ENCODE measurements at regions not wholly inside any gene's neighbourhood (a gene's known extent, or its start where the extent isn't known, plus 50 kb on each side); places are given as distances from the start of the nearest gene placed in this dataset.
"Not testable (repeated sequence)": the region's sequence is repeated elsewhere in the genome, so short reads cannot be mapped to it uniquely, and the experiment has no call there.

DNA sequence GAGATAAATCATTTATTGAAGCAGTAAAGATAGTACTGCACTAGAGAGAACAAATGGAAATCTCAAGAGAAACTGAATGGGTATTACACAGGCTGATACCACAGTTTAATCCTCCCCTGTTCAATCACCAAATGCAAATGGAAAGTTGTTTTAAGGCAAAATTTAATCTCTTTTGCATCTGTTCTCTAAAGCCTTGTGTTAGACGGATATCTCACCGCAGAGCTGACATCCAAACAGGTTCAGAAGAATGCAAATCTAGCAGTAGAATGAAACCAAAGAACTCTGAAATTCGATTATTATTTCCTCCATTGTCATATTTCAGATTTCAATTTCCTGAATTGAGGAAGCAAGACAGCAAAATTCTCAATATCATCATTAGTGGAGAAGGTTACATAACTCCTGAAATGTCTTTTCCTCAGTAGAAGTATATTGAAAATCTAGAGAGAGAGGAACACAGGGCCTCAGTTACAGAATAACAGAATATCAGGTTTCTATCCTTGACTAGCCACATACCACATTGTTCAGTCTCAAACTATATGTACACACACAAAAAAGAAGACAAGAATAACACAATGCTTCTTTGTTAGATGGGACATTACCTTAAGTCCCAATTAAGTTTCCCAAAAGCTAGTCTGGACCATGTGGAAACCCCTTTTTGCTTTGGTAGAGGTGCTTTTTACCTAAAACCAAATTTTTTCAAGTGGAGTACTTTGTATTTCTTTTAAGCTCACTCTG, 94.1 kb upstream of the BANK1 start:
- no peak overlapping the region for H3K4me2 ChIP-seq
- no peaks in the 10 kb centered on the region for H3K36me3 ChIP-seq (replicated peaks; ENCODE audit: insufficient read depth, low read depth)
- H3K4me1 ChIP-seq (ENCODE audit: insufficient read depth): no peaks in the 10 kb centered on the region
- no peaks in the 10 kb centered on the region for H3K79me2 ChIP-seq
- TF ChIP-seq, protein P1, sequence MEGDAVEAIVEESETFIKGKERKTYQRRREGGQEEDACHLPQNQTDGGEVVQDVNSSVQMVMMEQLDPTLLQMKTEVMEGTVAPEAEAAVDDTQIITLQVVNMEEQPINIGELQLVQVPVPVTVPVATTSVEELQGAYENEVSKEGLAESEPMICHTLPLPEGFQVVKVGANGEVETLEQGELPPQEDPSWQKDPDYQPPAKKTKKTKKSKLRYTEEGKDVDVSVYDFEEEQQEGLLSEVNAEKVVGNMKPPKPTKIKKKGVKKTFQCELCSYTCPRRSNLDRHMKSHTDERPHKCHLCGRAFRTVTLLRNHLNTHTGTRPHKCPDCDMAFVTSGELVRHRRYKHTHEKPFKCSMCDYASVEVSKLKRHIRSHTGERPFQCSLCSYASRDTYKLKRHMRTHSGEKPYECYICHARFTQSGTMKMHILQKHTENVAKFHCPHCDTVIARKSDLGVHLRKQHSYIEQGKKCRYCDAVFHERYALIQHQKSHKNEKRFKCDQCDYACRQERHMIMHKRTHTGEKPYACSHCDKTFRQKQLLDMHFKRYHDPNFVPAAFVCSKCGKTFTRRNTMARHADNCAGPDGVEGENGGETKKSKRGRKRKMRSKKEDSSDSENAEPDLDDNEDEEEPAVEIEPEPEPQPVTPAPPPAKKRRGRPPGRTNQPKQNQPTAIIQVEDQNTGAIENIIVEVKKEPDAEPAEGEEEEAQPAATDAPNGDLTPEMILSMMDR (IDR thresholded peaks at IDR 0.05; ENCODE audit: poor library complexity): no peak
- TF ChIP-seq EZH2 (IDR thresholded peaks at IDR 0.05; ENCODE audit: borderline replicate concordance): no peak
- TF ChIP-seq EZH2phosphoT487 (IDR thresholded peaks at IDR 0.05; ENCODE audit: low read depth, severe bottlenecking, unreplicated experiment): no peak
- no peak overlapping the region for H3K27ac ChIP-seq
- WGBS (ENCODE audit: low lambda C conversion rate, missing lambda C conversion rate): 87% methylated on average over 3 of the region's 3 CpGs
- H2AFZ ChIP-seq: no peak overlapping the region
- no peak for DNase-seq (ENCODE audit: low spot score)
- no peaks in the 10 kb centered on the region for H3K9me2 ChIP-seq (replicated peaks; ENCODE audit: insufficient read depth)
- no peaks in the 10 kb centered on the region for H3K9me3 ChIP-seq (ENCODE audit: low read depth)
- no peaks in the 10 kb centered on the region for H4K20me1 ChIP-seq (ENCODE audit: insufficient read depth, poor library complexity, severe bottlenecking)
- no peak overlapping the region for H3K4me3 ChIP-seq
- no peaks in the 10 kb centered on the region for H3K27me3 ChIP-seq

DNA sequence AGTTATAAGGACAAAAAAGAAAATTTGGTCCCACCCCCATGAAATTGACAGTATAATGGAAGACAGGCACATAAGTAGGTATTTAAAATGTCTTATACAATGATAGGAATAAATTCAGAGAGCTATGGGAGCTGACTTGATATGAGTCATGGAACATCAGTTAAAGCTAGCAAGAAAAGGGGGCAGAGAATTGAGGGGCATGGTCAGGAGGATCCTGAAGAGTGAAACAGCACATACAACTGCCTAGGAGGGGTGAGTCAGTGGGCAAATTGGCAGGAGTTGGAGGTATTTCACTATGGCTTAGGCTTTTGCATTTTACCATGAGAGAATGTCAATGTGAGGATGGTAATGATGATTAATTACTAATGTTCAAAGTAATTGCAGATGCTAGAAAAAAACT, 95.4 kb upstream of the BANK1 start:
- Histone ChIP-seq H3K36me3 (replicated peaks; ENCODE audit: insufficient read depth, low read depth) (no peaks in the 10 kb centered on the region), H3K4me3 (no peak overlapping the region), H3K27ac (no peak overlapping the region), H3K9me3 (ENCODE audit: low read depth) (no peaks in the 10 kb centered on the region), H2AFZ (no peak overlapping the region), H3K79me2 (no peaks in the 10 kb centered on the region), H4K20me1 (ENCODE audit: insufficient read depth, poor library complexity, severe bottlenecking) (no peaks in the 10 kb centered on the region), H3K9me2 (replicated peaks; ENCODE audit: insufficient read depth) (no peaks in the 10 kb centered on the region), H3K4me2 (no peak overlapping the region), H3K4me1 (ENCODE audit: insufficient read depth) (no peaks in the 10 kb centered on the region), H3K27me3 (no peaks in the 10 kb centered on the region)
- TF ChIP-seq, protein P1 (IDR thresholded peaks at IDR 0.05; ENCODE audit: poor library complexity): no peak
- TF ChIP-seq EZH2phosphoT487 (IDR thresholded peaks at IDR 0.05; ENCODE audit: low read depth, severe bottlenecking, unreplicated experiment): no peak
- no peak for TF ChIP-seq EZH2 (IDR thresholded peaks at IDR 0.05; ENCODE audit: borderline replicate concordance)
- no peak for DNase-seq (ENCODE audit: low spot score)

DNA sequence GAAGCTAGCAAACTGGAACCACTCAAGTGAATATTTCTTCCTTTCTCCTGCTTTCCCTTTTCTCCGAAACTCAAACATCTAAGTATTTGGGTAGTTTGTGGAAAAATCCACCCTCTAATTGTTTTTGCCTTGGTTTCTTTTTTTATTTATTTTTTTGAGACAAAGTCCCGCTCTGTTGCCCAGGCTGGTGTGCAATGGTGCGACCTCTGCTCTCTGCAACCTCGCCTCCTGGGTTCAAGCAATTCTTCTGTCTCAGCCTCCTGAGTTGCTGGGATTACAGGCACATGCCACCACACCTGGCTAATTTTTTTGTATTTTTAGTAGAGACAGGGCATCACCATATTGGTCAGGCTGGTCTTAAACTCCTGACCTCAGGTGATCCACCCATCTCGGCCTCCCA, 96.1 kb upstream of the BANK1 start:
- H3K36me3 ChIP-seq (replicated peaks; ENCODE audit: insufficient read depth, low read depth); H3K79me2 ChIP-seq; DNase-seq (ENCODE audit: low spot score); H3K9me2 ChIP-seq (replicated peaks; ENCODE audit: insufficient read depth); H4K20me1 ChIP-seq (ENCODE audit: insufficient read depth, poor library complexity, severe bottlenecking); H3K4me2 ChIP-seq; H3K4me3 ChIP-seq; H3K27me3 ChIP-seq; H3K9me3 ChIP-seq (ENCODE audit: low read depth); H2AFZ ChIP-seq; H3K27ac ChIP-seq; H3K4me1 ChIP-seq (ENCODE audit: insufficient read depth): not testable (repeated sequence)
- 95% methylated on average over 5 of the region's 5 CpGs for WGBS (ENCODE audit: low lambda C conversion rate, missing lambda C conversion rate)

DNA sequence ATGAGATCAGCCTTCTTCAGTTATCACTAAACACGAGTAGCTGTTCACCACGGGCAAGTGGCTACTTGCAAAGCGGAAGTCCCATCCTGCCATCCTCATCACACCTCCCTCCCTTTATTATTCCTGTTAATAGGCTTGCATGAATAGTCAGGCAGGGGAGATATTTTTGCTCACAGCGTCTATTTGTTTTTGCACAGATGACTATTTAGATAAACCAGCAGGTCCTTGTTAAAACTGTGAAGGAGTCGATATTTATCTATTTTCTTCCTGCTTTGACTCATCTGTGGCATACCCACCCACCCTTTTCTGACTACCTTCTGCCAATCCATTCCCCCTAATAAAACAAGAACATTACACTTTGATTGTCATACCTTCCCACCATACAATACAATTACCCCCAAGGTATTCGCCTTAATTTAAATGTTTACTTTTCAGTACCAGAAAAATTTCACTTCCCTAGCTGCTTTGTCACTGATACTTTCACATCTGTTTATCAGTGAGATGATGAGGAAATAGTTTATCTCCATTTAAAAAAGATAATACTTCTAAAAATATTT, 96.6 kb upstream of the BANK1 start:
- Histone ChIP-seq H3K79me2 (no peaks in the 10 kb centered on the region), H3K27ac (no peak overlapping the region), H3K4me3 (no peak overlapping the region), H3K4me2 (no peak overlapping the region), H4K20me1 (ENCODE audit: insufficient read depth, poor library complexity, severe bottlenecking) (no peaks in the 10 kb centered on the region), H3K9me2 (replicated peaks; ENCODE audit: insufficient read depth) (no peaks in the 10 kb centered on the region), H3K27me3 (no peaks in the 10 kb centered on the region), H3K36me3 (replicated peaks; ENCODE audit: insufficient read depth, low read depth) (no peaks in the 10 kb centered on the region), H3K9me3 (ENCODE audit: low read depth) (no peaks in the 10 kb centered on the region), H2AFZ (no peak overlapping the region), H3K4me1 (ENCODE audit: insufficient read depth) (no peaks in the 10 kb centered on the region)
- TF ChIP-seq EZH2 (IDR thresholded peaks at IDR 0.05; ENCODE audit: borderline replicate concordance): no peak
- TF ChIP-seq, protein P1 (IDR thresholded peaks at IDR 0.05; ENCODE audit: poor library complexity): no peak
- TF ChIP-seq EZH2phosphoT487 (IDR thresholded peaks at IDR 0.05; ENCODE audit: low read depth, severe bottlenecking, unreplicated experiment): no peak
- 39% methylated on average over 6 of the region's 6 CpGs for WGBS (ENCODE audit: low lambda C conversion rate, missing lambda C conversion rate)
- DNase-seq (ENCODE audit: low spot score): no peak
